ENCODE measurements at regions not wholly inside any gene's neighbourhood (a gene's known extent, or its start where the extent isn't known, plus 50 kb on each side); places are given as distances from the start of the nearest gene placed in this dataset.

- TF ChIP-seq CTCF (IDR thresholded peaks at IDR 0.05) = no peak
- ATAC-seq = no peak
- Histone ChIP-seq H3K27ac (no peak overlapping the region), H3K4me1 (no peaks in the 10 kb centered on the region), H3K4me3 (no peak overlapping the region), H3K36me3 (no peaks in the 10 kb centered on the region), H3K9me3 (no peaks in the 10 kb centered on the region), H3K27me3 (no peaks in the 10 kb centered on the region)
- intact Hi-C loops (cut with DNase I) = no loop called here
- no peak for DNase-seq
These were observed 244.7 kb downstream of the TFAP2C start for GRCh38 chr20:56873836-56874235.

- Histone ChIP-seq H3K9me3 (no peaks in the 10 kb centered on the region), H3K36me3 (no peaks in the 10 kb centered on the region), H3K4me1 (no peaks in the 10 kb centered on the region), H3K27ac (no peak overlapping the region), H3K27me3 (no peaks in the 10 kb centered on the region), H3K4me3 (no peak overlapping the region)
- no peak for TF ChIP-seq CTCF (IDR thresholded peaks at IDR 0.05)
- ATAC-seq = no peak
- no peak for DNase-seq
- intact Hi-C loops (cut with DNase I) = no loop called here
These were observed 246.1 kb downstream of the TFAP2C start for GRCh38 chr20:56875052-56875659.

GRCh38 chr20:56875803-56876202, 246.7 kb downstream of the TFAP2C start:
- Histone ChIP-seq H3K4me3 (no peak overlapping the region), H3K9me3 (no peaks in the 10 kb centered on the region), H3K4me1 (no peaks in the 10 kb centered on the region), H3K27me3 (no peaks in the 10 kb centered on the region), H3K27ac (no peak overlapping the region), H3K36me3 (no peaks in the 10 kb centered on the region)
- DNase-seq (no peak), ATAC-seq (no peak)
- no peak for TF ChIP-seq CTCF (IDR thresholded peaks at IDR 0.05)
- intact Hi-C loops (cut with DNase I) = no loop called here

- Histone ChIP-seq H3K36me3 (no peaks in the 10 kb centered on the region), H3K27ac (no peak overlapping the region), H3K9me3 (no peaks in the 10 kb centered on the region), H3K27me3 (no peaks in the 10 kb centered on the region), H3K4me1 (no peaks in the 10 kb centered on the region), H3K4me3 (no peak overlapping the region)
- no peak for DNase-seq
- ATAC-seq = no peak
- intact Hi-C loops (cut with DNase I) = no loop called here
- TF ChIP-seq CTCF (IDR thresholded peaks at IDR 0.05) = no peak
These were observed 256.4 kb downstream of the TFAP2C start for GRCh38 chr20:56885521-56885920.

GRCh38 chr20:56890011-56890410, 260.9 kb downstream of the TFAP2C start:
- no peak for TF ChIP-seq CTCF (IDR thresholded peaks at IDR 0.05)
- no peak overlapping the region for H3K27ac ChIP-seq
- H3K4me3 ChIP-seq = no peak overlapping the region
- no peaks in the 10 kb centered on the region for H3K36me3 ChIP-seq
- DNase-seq (no peak), ATAC-seq (no peak)
- no peaks in the 10 kb centered on the region for H3K9me3 ChIP-seq
- H3K4me1 ChIP-seq = no peaks in the 10 kb centered on the region
- intact Hi-C loops (cut with DNase I) = no loop called here
- no peaks in the 10 kb centered on the region for H3K27me3 ChIP-seq

All from upper lobe of right lung (tissue), 1 donor.